Mononuclear cell (primary cell): ENCODE measurements at regions not wholly inside any gene's neighbourhood (a gene's known extent, or its start where the extent isn't known, plus 50 kb on each side); places are given as distances from the start of the nearest gene placed in this dataset.
"Not testable (repeated sequence)": the region's sequence is repeated elsewhere in the genome, so short reads cannot be mapped to it uniquely, and the experiment has no call there.

ENCODE experiments used
- H3K27me3 ChIP-seq: 2 replicates; pipeline ENCODE4 v1.6.0; 2011; ENCODE audit warnings: low read length, control low read depth; ENCODE audit not compliant: insufficient read depth
- H3K4me1 ChIP-seq: 2 replicates; pipeline ENCODE4 v1.5.1; 2011; ENCODE audit warnings: mild to moderate bottlenecking, low read length, control low read depth; ENCODE audit not compliant: insufficient read depth
- H3K4me3 ChIP-seq: 2 replicates; pipeline ENCODE4 v1.5.1; 2011; ENCODE audit warnings: mild to moderate bottlenecking, low read length, moderate library complexity
- H3K9me3 ChIP-seq: 2 replicates; pipeline ENCODE4 v1.5.1; 2011; ENCODE audit warnings: low read depth, mild to moderate bottlenecking, control low read depth, low read length

DNA sequence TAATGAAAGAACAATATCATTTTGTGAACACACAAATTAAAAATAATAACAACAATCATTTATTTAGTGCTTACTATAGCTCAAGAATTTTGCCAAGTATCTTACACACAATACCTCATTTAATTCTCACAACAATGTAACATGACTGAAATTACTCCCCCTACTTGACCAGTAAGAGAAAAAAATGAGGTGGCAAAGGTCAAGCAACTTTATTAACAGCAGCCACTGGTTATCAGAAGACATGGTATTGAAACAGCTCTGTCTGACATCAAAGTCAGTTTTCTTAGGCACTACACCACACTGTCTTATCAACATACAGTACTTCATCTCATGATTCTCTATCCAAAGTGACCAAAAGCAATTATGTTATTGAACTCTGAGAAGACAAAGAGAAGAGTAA lies 389.4 kb downstream of the ZEB2 start:
- H3K4me3 ChIP-seq = no peak overlapping the region
- H3K27me3 ChIP-seq = no peaks in the 10 kb centered on the region
- H3K9me3 ChIP-seq = no peaks in the 10 kb centered on the region
- H3K4me1 ChIP-seq = no peaks in the 10 kb centered on the region

DNA sequence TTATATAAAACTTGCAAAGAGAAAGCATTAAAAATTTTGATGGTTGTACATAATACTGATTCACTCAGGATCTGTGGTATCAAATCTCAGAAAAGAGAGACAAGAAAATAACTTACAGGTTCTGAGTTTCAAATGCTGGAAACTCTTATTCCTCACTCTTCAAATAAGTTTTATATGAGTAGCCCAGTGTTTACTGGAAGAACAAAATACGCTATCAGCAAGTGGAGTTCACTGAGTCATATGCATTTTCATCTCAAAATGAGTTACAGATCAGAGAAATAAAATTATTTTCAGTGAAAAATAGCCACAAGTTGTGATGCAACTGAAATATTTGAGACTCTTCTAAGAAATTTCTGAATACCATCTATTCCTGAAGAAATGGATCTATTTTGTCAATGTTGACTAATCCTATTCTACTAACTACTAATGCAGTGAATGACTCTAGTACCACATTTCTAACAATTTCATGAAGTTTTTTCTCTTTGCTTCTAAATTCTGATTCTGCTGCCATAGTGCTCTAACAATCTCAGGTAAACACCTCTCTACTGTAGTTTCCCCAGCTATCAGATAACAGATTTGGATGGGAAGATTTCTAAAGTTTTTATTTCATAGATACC lies 391.7 kb downstream of the ZEB2 start:
- Histone ChIP-seq H3K4me1 (no peaks in the 10 kb centered on the region), H3K9me3 (no peaks in the 10 kb centered on the region), H3K4me3 (no peak overlapping the region), H3K27me3 (no peaks in the 10 kb centered on the region)

- H3K27me3 ChIP-seq = no peaks in the 10 kb centered on the region
These were observed 392.2 kb downstream of the ZEB2 start for GRCh38 chr2:144127693-144128092.

GRCh38 chr2:144126302-144126701 lies 393.6 kb downstream of the ZEB2 start:
- no peaks in the 10 kb centered on the region for H3K27me3 ChIP-seq
- no peaks in the 10 kb centered on the region for H3K4me1 ChIP-seq
- no peaks in the 10 kb centered on the region for H3K9me3 ChIP-seq
- no peak overlapping the region for H3K4me3 ChIP-seq

More at GRCh38 chr2:144127693-144128092, 392.2 kb downstream of the ZEB2 start:
- no peaks in the 10 kb centered on the region for H3K4me1 ChIP-seq
- H3K4me3 ChIP-seq = no peak overlapping the region
- H3K9me3 ChIP-seq = no peaks in the 10 kb centered on the region

DNA sequence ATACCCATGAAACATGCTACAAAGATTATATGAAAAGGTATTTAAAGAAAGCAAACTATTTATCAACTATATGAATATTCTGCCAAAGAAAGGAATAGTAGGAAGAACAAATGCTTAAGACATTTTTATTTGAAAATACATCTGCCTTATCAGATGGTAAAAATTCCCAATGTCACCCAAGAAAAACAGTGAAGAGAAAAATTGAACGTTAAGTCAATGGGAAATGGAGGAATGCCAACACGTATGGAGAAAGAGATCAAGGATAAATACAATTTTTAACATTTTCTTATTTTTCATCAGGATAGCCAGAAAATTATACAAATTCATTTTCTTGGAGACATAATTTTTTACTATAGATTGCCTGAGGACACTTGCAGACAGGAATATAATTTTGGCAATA lies 394.2 kb downstream of the ZEB2 start:
- Histone ChIP-seq H3K4me3 (no peak overlapping the region), H3K27me3 (no peaks in the 10 kb centered on the region), H3K4me1 (no peaks in the 10 kb centered on the region), H3K9me3 (no peaks in the 10 kb centered on the region)

GRCh38 chr2:144124882-144125281 lies 395.0 kb downstream of the ZEB2 start:
- H3K9me3 ChIP-seq = no peaks in the 10 kb centered on the region
- H3K4me1 ChIP-seq = no peaks in the 10 kb centered on the region
- H3K4me3 ChIP-seq = no peak overlapping the region
- H3K27me3 ChIP-seq = no peaks in the 10 kb centered on the region

DNA sequence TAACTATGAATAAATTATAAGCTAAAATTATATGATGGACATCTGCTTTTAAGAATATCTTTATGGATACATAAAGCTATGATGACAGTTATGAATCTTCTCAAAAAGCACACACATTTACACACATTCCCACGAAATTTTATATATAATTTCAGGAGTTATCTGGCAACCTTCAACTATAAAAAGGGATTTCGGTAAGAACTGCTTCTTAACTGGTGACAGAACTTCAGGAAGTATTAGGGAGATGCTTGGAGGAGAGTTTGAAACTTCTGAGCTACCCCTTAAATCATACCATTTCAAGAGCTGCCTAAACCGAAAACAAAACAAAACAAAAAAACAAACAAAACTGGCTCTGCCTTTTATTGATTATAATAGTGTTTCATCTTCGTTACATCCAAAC lies 399.4 kb downstream of the ZEB2 start:
- no peaks in the 10 kb centered on the region for H3K27me3 ChIP-seq
- no peak overlapping the region for H3K4me3 ChIP-seq
- H3K4me1 ChIP-seq = no peaks in the 10 kb centered on the region
- no peaks in the 10 kb centered on the region for H3K9me3 ChIP-seq

DNA sequence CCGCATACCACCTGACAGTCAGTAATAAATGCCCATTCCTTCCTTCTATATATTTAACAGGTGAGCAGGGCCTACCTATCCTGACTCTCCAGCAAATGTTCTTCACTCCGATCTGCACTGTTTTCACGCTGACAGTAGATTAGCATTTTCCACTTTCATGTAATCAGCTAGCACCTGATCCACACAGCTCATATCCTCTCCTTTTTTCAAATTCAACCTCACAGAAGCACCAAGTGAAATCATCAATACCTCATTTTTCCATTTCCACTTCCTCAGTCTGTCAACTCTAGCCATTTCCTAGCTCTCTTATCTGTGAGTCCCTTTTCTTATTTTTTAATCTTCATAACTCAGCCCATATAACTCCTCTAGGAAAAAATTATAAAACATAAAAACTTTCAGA lies 402.8 kb downstream of the ZEB2 start:
- Histone ChIP-seq H3K4me3 (no peak overlapping the region), H3K9me3 (no peaks in the 10 kb centered on the region), H3K4me1 (no peaks in the 10 kb centered on the region), H3K27me3 (no peaks in the 10 kb centered on the region)

DNA sequence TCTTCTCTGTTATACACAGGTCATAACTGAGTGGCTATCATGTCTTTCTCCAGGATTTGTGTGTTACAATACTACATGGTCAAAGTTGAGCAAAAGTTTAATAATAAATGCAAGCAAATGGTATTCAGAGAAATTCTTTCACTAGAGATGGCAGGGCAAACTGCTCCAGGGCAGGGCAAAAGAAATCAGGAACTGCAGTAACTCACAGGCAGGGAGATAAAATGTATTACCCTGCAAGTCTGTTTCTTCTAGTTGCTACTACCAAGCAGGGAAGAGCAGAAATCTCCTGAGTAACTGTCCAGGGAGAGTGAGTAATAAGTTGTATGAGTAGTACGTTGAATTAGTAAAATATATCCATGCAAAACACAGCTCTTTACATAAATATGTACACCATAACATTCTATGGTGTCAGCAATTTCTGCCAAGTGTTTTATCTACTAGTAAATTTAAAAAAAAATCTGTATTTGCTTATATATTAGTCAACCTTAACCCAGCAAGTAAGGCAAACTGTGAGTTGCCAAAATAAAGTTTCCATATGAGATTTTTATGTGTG lies 404.1 kb downstream of the ZEB2 start:
- Histone ChIP-seq H3K4me3 (no peak overlapping the region), H3K4me1 (no peaks in the 10 kb centered on the region), H3K27me3 (no peaks in the 10 kb centered on the region), H3K9me3 (no peaks in the 10 kb centered on the region)

- Histone ChIP-seq H3K27me3 (no peaks in the 10 kb centered on the region), H3K9me3 (no peaks in the 10 kb centered on the region), H3K4me3 (no peak overlapping the region), H3K4me1 (no peaks in the 10 kb centered on the region)
These were observed 405.2 kb downstream of the ZEB2 start for GRCh38 chr2:144114760-144115159.

DNA sequence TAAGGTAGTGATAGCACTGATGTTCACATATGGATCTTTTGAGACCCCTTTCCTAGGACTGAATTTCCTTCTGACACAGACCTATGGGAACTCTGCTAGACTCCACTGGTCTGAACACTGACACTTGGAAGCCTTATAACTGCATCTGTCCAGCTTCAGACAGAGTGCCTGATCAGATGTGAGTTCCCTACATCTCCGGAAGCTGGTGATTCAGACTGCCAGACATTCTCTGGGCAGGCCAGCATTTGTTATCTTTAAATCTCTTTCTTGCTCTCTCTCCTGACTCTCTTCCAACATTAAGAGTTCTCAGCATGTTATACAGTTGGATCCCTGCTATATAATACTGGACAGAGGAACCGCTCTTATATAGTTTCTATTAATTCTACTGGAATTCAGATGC lies 408.5 kb downstream of the ZEB2 start:
- no peaks in the 10 kb centered on the region for H3K4me1 ChIP-seq
- H3K9me3 ChIP-seq = no peaks in the 10 kb centered on the region
- no peak overlapping the region for H3K4me3 ChIP-seq
- no peaks in the 10 kb centered on the region for H3K27me3 ChIP-seq

GRCh38 chr2:144106104-144106503 lies 413.8 kb downstream of the ZEB2 start:
- H3K9me3 ChIP-seq, H3K27me3 ChIP-seq, H3K4me3 ChIP-seq, H3K4me1 ChIP-seq: not testable (repeated sequence)

GRCh38 chr2:144102386-144102785 lies 417.5 kb downstream of the ZEB2 start:
- Histone ChIP-seq H3K4me1 (no peaks in the 10 kb centered on the region), H3K4me3 (no peak overlapping the region), H3K27me3 (no peaks in the 10 kb centered on the region), H3K9me3 (no peaks in the 10 kb centered on the region)

- H3K27me3 ChIP-seq = no peaks in the 10 kb centered on the region
- no peak overlapping the region for H3K4me3 ChIP-seq
- no peaks in the 10 kb centered on the region for H3K4me1 ChIP-seq
- H3K9me3 ChIP-seq = no peaks in the 10 kb centered on the region
These were observed 420.0 kb downstream of the ZEB2 start for GRCh38 chr2:144099780-144100377.

- Histone ChIP-seq H3K9me3 (no peaks in the 10 kb centered on the region), H3K4me3 (no peak overlapping the region), H3K4me1 (no peaks in the 10 kb centered on the region), H3K27me3 (no peaks in the 10 kb centered on the region)
These were observed 420.6 kb downstream of the ZEB2 start for GRCh38 chr2:144099340-144099739.
